SH-SY5Y (cell line): ENCODE measurements at regions not wholly inside any gene's neighbourhood (a gene's known extent, or its start where the extent isn't known, plus 50 kb on each side); places are given as distances from the start of the nearest gene placed in this dataset.

Source experiments
- GATA2 ChIP-seq: IDR thresholded peaks from 2 replicates; pipeline ENCODE4 v1.6.1; 2011; ENCODE audit warnings: mild to moderate bottlenecking, low read depth, low read length
- GATA3 ChIP-seq: IDR thresholded peaks from 2 replicates; pipeline ENCODE4 v1.6.1; 2011; ENCODE audit warnings: low read depth, mild to moderate bottlenecking, low read length, moderate library complexity

- TF ChIP-seq GATA2, result no peak
- TF ChIP-seq GATA3, result no peak
These were observed 132.2 kb upstream of the TNFAIP3 start for GRCh38 chr6:137734875-137735182.

GRCh38 chr6:137736048-137736818, 130.8 kb upstream of the TNFAIP3 start:
- TF ChIP-seq GATA2 (no peak), GATA3 (no peak)

GRCh38 chr6:137736911-137737310, 130.1 kb upstream of the TNFAIP3 start:
- no peak for TF ChIP-seq GATA3
- TF ChIP-seq GATA2, result no peak

- TF ChIP-seq GATA3, result no peak
These were observed 129.0 kb upstream of the TNFAIP3 start for GRCh38 chr6:137737836-137738596.

- TF ChIP-seq GATA2 (no peak), GATA3 (no peak)
These were observed 128.0 kb upstream of the TNFAIP3 start for GRCh38 chr6:137738931-137739504.

GRCh38 chr6:137739544-137739943, 127.5 kb upstream of the TNFAIP3 start:
- no peak for TF ChIP-seq GATA3
- no peak for TF ChIP-seq GATA2

- TF ChIP-seq GATA2, result no peak
- no peak for TF ChIP-seq GATA3
These were observed 126.8 kb upstream of the TNFAIP3 start for GRCh38 chr6:137740091-137740755.

- TF ChIP-seq GATA3, result no peak
These were observed 125.9 kb upstream of the TNFAIP3 start for GRCh38 chr6:137740967-137741761.

GRCh38 chr6:137743493-137743892, 123.6 kb upstream of the TNFAIP3 start:
- TF ChIP-seq GATA2 (no peak), GATA3 (no peak)

GRCh38 chr6:137744877-137745276, 122.2 kb upstream of the TNFAIP3 start:
- TF ChIP-seq GATA2 (no peak), GATA3 (no peak)

GRCh38 chr6:137745321-137745720, 121.7 kb upstream of the TNFAIP3 start:
- TF ChIP-seq GATA3 (no peak), GATA2 (no peak)

- TF ChIP-seq GATA3 (no peak), GATA2 (no peak)
These were observed 120.8 kb upstream of the TNFAIP3 start for GRCh38 chr6:137746264-137746663.

- TF ChIP-seq GATA3 (no peak), GATA2 (no peak)
These were observed 117.3 kb upstream of the TNFAIP3 start for GRCh38 chr6:137749696-137750211.
